ENCODE measurements at regions not wholly inside any gene's neighbourhood (a gene's known extent, or its start where the extent isn't known, plus 50 kb on each side); places are given as distances from the start of the nearest gene placed in this dataset.

DNA sequence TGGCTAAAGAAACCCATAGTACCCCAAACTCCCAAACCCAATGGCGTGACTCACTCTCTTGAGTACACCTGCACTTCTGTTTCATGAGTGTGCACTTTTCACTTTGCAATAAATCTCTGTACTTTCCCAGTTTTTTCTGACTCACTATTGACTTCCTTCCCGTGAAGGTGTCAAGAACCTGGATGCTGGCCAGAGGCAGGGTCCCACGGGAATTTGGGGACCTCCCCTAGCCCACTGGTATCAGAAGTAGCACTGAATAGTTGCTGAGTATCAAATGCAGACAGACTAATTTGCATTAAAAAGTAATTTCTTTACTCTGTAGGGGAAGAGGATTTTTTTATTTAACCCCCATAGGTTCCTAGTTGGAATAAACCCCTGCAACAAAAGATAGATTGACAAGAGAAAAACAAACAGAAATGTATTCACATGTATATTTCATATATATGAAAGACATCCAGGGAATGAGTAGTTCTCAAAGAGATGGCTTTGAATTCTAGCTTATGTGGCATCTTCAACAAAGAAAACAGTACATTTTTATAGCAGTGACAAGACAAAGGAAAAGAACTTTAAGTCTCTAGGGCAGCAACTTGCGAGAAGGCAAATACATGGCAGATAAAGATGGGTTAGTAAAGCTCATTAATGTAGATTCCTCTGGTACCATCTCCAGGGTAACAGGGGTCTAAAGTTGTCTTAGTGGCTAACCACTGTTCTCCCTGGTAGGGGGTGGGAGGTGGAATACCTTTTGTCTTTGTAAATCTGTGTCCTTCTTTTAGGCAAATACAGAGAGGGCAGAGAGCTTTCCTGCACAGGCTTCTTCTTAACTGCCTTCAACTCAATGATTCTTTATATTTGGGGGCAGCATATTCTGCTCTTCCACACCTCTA lies 385.5 kb upstream of the PDZRN3 start:
- Histone ChIP-seq H3K4me3 (no peak overlapping the region), H3K4me1 (no peaks in the 10 kb centered on the region), H3K27ac (no peak overlapping the region), H3K27me3 (no peaks in the 10 kb centered on the region), H3K36me3 (no peaks in the 10 kb centered on the region), H3K9me3 (no peaks in the 10 kb centered on the region)
- TF ChIP-seq, protein P1, sequence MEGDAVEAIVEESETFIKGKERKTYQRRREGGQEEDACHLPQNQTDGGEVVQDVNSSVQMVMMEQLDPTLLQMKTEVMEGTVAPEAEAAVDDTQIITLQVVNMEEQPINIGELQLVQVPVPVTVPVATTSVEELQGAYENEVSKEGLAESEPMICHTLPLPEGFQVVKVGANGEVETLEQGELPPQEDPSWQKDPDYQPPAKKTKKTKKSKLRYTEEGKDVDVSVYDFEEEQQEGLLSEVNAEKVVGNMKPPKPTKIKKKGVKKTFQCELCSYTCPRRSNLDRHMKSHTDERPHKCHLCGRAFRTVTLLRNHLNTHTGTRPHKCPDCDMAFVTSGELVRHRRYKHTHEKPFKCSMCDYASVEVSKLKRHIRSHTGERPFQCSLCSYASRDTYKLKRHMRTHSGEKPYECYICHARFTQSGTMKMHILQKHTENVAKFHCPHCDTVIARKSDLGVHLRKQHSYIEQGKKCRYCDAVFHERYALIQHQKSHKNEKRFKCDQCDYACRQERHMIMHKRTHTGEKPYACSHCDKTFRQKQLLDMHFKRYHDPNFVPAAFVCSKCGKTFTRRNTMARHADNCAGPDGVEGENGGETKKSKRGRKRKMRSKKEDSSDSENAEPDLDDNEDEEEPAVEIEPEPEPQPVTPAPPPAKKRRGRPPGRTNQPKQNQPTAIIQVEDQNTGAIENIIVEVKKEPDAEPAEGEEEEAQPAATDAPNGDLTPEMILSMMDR (IDR thresholded peaks at IDR 0.05), result no peak
- TF ChIP-seq EP300 (IDR thresholded peaks at IDR 0.05) (no peak), POLR2A (IDR thresholded peaks at IDR 0.05) (no peak)
- no peak for DNase-seq (ENCODE audit: low spot score in 2 of 2)
- 69 to 76% methylated on average over 4 of the region's 4 CpGs for WGBS, 2 donors

DNA sequence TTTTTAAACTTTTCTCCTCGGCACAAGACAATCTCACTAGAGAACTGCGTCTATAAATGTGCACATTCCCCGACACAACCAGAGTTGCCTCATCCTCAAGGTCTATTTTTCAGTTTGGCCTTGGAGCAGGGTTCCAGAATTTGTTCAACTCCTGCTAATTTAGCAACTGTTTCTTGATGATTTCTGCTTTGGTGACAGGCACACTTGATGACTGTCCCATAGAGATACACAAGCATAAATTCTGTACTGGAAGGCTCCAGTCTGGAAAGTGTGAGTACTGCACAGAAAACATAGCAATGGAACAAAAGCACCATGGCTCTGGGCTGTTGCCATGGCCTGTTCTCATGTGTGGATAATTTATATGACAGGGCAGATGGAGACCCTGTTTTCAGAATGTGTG lies 379.6 kb upstream of the PDZRN3 start:
- no peak overlapping the region for H3K4me3 ChIP-seq
- H3K4me1 ChIP-seq, result peaks cover 0 to 4% (median 0%) of the 10 kb centered on the region in 4 donors
- TF ChIP-seq EP300 (IDR thresholded peaks at IDR 0.05), result no peak
- H3K27me3 ChIP-seq, result no peaks in the 10 kb centered on the region
- H3K36me3 ChIP-seq, result no peaks in the 10 kb centered on the region
- no peak overlapping the region for H3K27ac ChIP-seq
- 52 to 60% methylated on average over 3 of the region's 3 CpGs for WGBS, 2 donors
- H3K9me3 ChIP-seq, result no peaks in the 10 kb centered on the region
- no peak for DNase-seq (ENCODE audit: low spot score in 2 of 2)

DNA sequence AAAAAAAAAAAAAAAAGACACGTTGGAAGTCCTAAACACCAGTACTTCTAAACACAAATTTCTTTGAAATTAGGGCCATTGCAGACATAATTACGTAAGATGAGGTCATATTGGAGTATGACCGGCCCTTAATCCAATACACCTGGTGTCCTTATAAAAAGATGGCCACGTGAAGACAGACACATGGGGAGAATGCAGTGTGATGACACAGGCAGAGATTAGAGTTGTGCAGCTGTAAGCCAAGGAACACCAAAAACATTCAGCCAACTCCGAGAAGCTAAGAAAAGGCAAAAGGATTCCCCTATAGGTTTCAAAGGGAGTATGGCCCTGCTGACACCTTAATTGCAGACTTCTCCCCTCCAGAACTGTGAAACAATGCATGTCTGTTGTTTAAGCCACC lies 379.0 kb upstream of the PDZRN3 start:
- no peaks in the 10 kb centered on the region for H3K36me3 ChIP-seq
- H3K4me1 ChIP-seq, result peaks cover 0 to 4% (median 0%) of the 10 kb centered on the region in 4 donors
- 75 to 82% methylated on average over 5 of the region's 5 CpGs for WGBS, 2 donors
- H3K4me3 ChIP-seq, result no peak overlapping the region
- no peaks in the 10 kb centered on the region for H3K9me3 ChIP-seq
- no peak for DNase-seq (ENCODE audit: low spot score in 2 of 2)
- no peak overlapping the region for H3K27ac ChIP-seq
- no peaks in the 10 kb centered on the region for H3K27me3 ChIP-seq
- TF ChIP-seq EP300 (IDR thresholded peaks at IDR 0.05), result no peak
- TF ChIP-seq, protein P1 (IDR thresholded peaks at IDR 0.05), result no peak
- no peak for TF ChIP-seq POLR2A (IDR thresholded peaks at IDR 0.05)

DNA sequence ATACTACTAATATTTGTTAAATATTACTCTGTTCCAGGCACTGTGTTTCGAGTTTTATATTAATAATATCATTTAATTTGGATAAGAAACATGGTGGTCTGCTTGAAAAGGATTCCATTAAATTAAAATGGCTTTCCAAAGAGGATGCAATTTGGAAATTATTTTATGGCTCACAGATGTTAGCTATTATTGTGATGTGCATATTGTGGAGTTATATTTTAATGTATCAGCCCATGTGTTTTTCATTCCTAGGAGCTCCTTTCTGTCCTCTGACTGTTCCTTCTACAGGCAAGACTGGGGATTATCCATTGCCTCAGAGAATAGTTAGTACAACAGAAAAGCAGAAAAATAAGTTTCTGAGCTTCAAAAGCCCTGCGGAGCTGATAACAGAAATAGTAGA lies 376.7 kb upstream of the PDZRN3 start:
- WGBS, 2 donors, result 67 to 68% methylated on average over 2 of the region's 2 CpGs
- no peak overlapping the region for H3K4me3 ChIP-seq
- no peaks in the 10 kb centered on the region for H3K9me3 ChIP-seq
- H3K27me3 ChIP-seq, result no peaks in the 10 kb centered on the region
- peaks cover 0 to 4% (median 0%) of the 10 kb centered on the region in 4 donors for H3K4me1 ChIP-seq
- H3K27ac ChIP-seq, result no peak overlapping the region
- no peaks in the 10 kb centered on the region for H3K36me3 ChIP-seq
- DNase-seq (ENCODE audit: low spot score in 2 of 2), result no peak
- no peak for TF ChIP-seq POLR2A (IDR thresholded peaks at IDR 0.05)
- TF ChIP-seq EP300 (IDR thresholded peaks at IDR 0.05), result no peak
- TF ChIP-seq, protein P1 (IDR thresholded peaks at IDR 0.05), result no peak

DNA sequence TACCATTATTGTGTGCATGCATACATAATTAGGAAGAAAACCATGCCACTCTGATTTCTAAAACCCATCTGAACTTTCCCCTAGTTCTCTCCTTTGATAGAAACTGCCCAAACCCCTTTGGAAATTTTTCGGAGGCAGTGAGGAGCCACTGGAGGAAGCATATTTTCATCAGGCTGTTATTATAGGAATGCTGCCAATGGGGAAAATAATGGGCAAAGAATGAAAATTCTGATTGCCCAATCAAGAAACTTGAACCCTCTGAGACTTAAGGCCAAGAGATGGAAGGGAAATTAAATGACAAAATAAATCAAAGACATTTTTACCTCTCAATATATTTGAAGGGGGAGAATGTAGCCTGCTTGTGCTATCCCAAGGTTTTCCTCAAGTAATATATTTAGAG lies 376.0 kb upstream of the PDZRN3 start:
- no peaks in the 10 kb centered on the region for H3K9me3 ChIP-seq
- H3K4me1 ChIP-seq, result peaks cover 0 to 4% (median 0%) of the 10 kb centered on the region in 4 donors
- no peak overlapping the region for H3K27ac ChIP-seq
- H3K36me3 ChIP-seq, result no peaks in the 10 kb centered on the region
- DNase-seq (ENCODE audit: low spot score in 2 of 2), result no peak
- WGBS, 2 donors, result 13 to 27% methylated on average over 1 of the region's 1 CpG
- no peaks in the 10 kb centered on the region for H3K27me3 ChIP-seq
- TF ChIP-seq, protein P1 (IDR thresholded peaks at IDR 0.05), result no peak
- no peak for TF ChIP-seq POLR2A (IDR thresholded peaks at IDR 0.05)
- TF ChIP-seq EP300 (IDR thresholded peaks at IDR 0.05), result no peak
- no peak overlapping the region for H3K4me3 ChIP-seq

Data from tibial nerve (tissue), 4 donors.